H9 (cell line): ENCODE measurements at regions not wholly inside any gene's neighbourhood (a gene's known extent, or its start where the extent isn't known, plus 50 kb on each side); places are given as distances from the start of the nearest gene placed in this dataset.

ENCODE experiments used
- DNase-seq: peaks from one replicate; pipeline ENCODE4 v3.0.0-alpha.2; 2017
- H2AFZ ChIP-seq: one replicate; pipeline ENCODE4 v1.6.1; 2013; ENCODE audit warnings: mild to moderate bottlenecking, low read length, control low read depth, moderate library complexity
- H2AK5ac ChIP-seq: 2 replicates; pipeline ENCODE4 v1.6.1; 2013; ENCODE audit warnings: low read length, control low read depth, mixed read lengths; ENCODE audit not compliant: insufficient read length
- H2BK120ac ChIP-seq: one replicate; pipeline ENCODE4 v1.6.1; 2013; ENCODE audit warnings: low read depth, mild to moderate bottlenecking, low read length, control low read depth, inconsistent platforms; ENCODE audit not compliant: poor library complexity, severe bottlenecking
- H2BK12ac ChIP-seq: 2 replicates; pipeline ENCODE4 v1.6.1; 2013; ENCODE audit warnings: low read length, control low read depth, mixed read lengths, low read depth; ENCODE audit not compliant: insufficient read length
- H2BK15ac ChIP-seq: 2 replicates; pipeline ENCODE4 v1.6.1; 2013; ENCODE audit warnings: low read depth, low read length, control low read depth
- H2BK20ac ChIP-seq: one replicate; pipeline ENCODE4 v1.6.1; 2013; ENCODE audit warnings: low read depth, mild to moderate bottlenecking, low read length, control low read depth, inconsistent platforms; ENCODE audit not compliant: poor library complexity, severe bottlenecking
- H2BK5ac ChIP-seq: 2 replicates; pipeline ENCODE4 v1.6.1; 2013; ENCODE audit warnings: low read length, control low read depth, mixed read lengths; ENCODE audit not compliant: insufficient read length
- H3K14ac ChIP-seq: 2 replicates; pipeline ENCODE4 v1.6.1; 2013; ENCODE audit warnings: low read length, control low read depth; ENCODE audit not compliant: insufficient read depth
- H3K18ac ChIP-seq: 2 replicates; pipeline ENCODE4 v1.6.1; 2013; ENCODE audit warnings: low read depth, mild to moderate bottlenecking, mixed read lengths, low read length, control low read depth; ENCODE audit not compliant: insufficient read length
- H3K23ac ChIP-seq: 2 replicates; pipeline ENCODE4 v1.6.1; 2013; ENCODE audit warnings: low read length, control low read depth, mixed read lengths, low read depth; ENCODE audit not compliant: insufficient read length
- H3K23me2 ChIP-seq: 2 replicates; pipeline ENCODE4 v1.6.1; 2013; ENCODE audit warnings: low read depth, mild to moderate bottlenecking, mixed read lengths, low read length, control low read depth; ENCODE audit not compliant: insufficient read length, poor library complexity, severe bottlenecking
- H3K27ac ChIP-seq: 2 replicates; pipeline ENCODE4 v1.5.1; 2013; ENCODE audit warnings: low read length, control low read depth, mixed read lengths, low read depth; ENCODE audit not compliant: insufficient read length
- H3K27me3 ChIP-seq: 2 replicates; pipeline ENCODE4 v1.6.1; 2013; ENCODE audit warnings: low read length, control low read depth, inconsistent platforms; ENCODE audit not compliant: insufficient read depth
- H3K4ac ChIP-seq: 2 replicates; pipeline ENCODE4 v1.6.1; 2013; ENCODE audit warnings: low read depth, mild to moderate bottlenecking, control low read depth, inconsistent platforms, low read length, moderate library complexity
- H3K4me1 ChIP-seq: 2 replicates; pipeline ENCODE4 v1.6.1; 2013; ENCODE audit warnings: low read length, control low read depth, inconsistent platforms; ENCODE audit not compliant: insufficient read depth
- H3K4me2 ChIP-seq: 2 replicates; pipeline ENCODE4 v1.6.1; 2013; ENCODE audit warnings: low read length, control low read depth, mixed read lengths; ENCODE audit not compliant: insufficient read length, insufficient read depth
- H3K56ac ChIP-seq: 2 replicates; pipeline ENCODE4 v1.6.1; 2013; ENCODE audit warnings: low read depth, mild to moderate bottlenecking, mixed read lengths, low read length, control low read depth; ENCODE audit not compliant: insufficient read length
- H3K79me1 ChIP-seq: 2 replicates; pipeline ENCODE4 v1.6.1; 2013; ENCODE audit warnings: low read depth, mild to moderate bottlenecking, moderate library complexity, low read length, control low read depth, inconsistent platforms; ENCODE audit not compliant: insufficient read depth, poor library complexity, severe bottlenecking
- H3K79me2 ChIP-seq: 2 replicates; pipeline ENCODE4 v1.6.1; 2013; ENCODE audit warnings: low read length, control low read depth, inconsistent platforms; ENCODE audit not compliant: insufficient read depth
- H3K9ac ChIP-seq: 2 replicates; pipeline ENCODE4 v1.6.1; 2013; ENCODE audit warnings: low read length, control low read depth, mixed read lengths; ENCODE audit not compliant: insufficient read length; ENCODE audit errors: extremely low read depth
- H3K9me3 ChIP-seq: one replicate; pipeline ENCODE4 v1.6.1; 2013; ENCODE audit warnings: low read depth, low read length, inconsistent platforms; ENCODE audit not compliant: control insufficient read depth
- H3T11ph ChIP-seq: one replicate; pipeline ENCODE4 v1.6.1; 2013; ENCODE audit warnings: mild to moderate bottlenecking, low read length, control low read depth, inconsistent platforms
- H4K20me1 ChIP-seq: one replicate; pipeline ENCODE4 v1.6.1; 2013; ENCODE audit not compliant: control insufficient read depth, insufficient read length, insufficient read depth
- H4K5ac ChIP-seq: 2 replicates; pipeline ENCODE4 v1.6.1; 2013; ENCODE audit warnings: low read depth, mild to moderate bottlenecking, mixed read lengths, low read length, control low read depth; ENCODE audit not compliant: insufficient read length
- H4K8ac ChIP-seq: replicated peaks from 2 replicates; pipeline ENCODE4 v1.6.1; 2013; ENCODE audit warnings: low read length, control low read depth, mixed read lengths, low read depth; ENCODE audit not compliant: insufficient read length
- H4K91ac ChIP-seq: 2 replicates; pipeline ENCODE4 v1.6.1; 2013; ENCODE audit warnings: low read depth, mild to moderate bottlenecking, moderate library complexity, mixed read lengths, low read length, control low read depth; ENCODE audit not compliant: insufficient read length
- H3K27ac Mint-ChIP-seq, 3 experiments: 2 replicates in 2 of 3; 3 replicates in 1 of 3; pipeline ENCODE4 v1.8.0; 2020 to 2021; ENCODE audit warnings: mixed read lengths in 3 of 3, mild to moderate bottlenecking in 1 of 3, moderate library complexity in 1 of 3
- H3K27me3 Mint-ChIP-seq: 2 replicates; pipeline ENCODE4 v1.8.0; 2021; ENCODE audit warnings: low read depth, mild to moderate bottlenecking, moderate library complexity, mixed read lengths
- H3K36me3 Mint-ChIP-seq, 3 experiments: 2 replicates in 2 of 3; 3 replicates in 1 of 3; pipeline ENCODE4 v1.8.0; 2020 to 2021; ENCODE audit warnings: low read depth in 3 of 3, mixed read lengths in 3 of 3; ENCODE audit not compliant: insufficient read depth in 1 of 3
- H3K4me1 Mint-ChIP-seq, 2 experiments: 2 replicates each; pipeline ENCODE4 v1.8.0; 2020; ENCODE audit warnings: mixed read lengths in 2 of 2
- H3K4me3 Mint-ChIP-seq, 2 experiments: 2 replicates in 1 of 2; 3 replicates in 1 of 2; pipeline ENCODE4 v1.8.0; 2020 to 2021; ENCODE audit warnings: mild to moderate bottlenecking in 2 of 2, mixed read lengths in 2 of 2, moderate library complexity in 1 of 2
- H3K9me3 Mint-ChIP-seq, 2 experiments: 2 replicates in 1 of 2; 3 replicates in 1 of 2; pipeline ENCODE4 v1.8.0; 2020; ENCODE audit warnings: mild to moderate bottlenecking in 2 of 2, mixed read lengths in 2 of 2, moderate library complexity in 1 of 2
- CTCF ChIP-seq: fragments of 200-600 bp; sonication (generic); conservative IDR thresholded peaks from 3 replicates; pipeline ENCODE4 v1.8.0; 2021; ENCODE audit warnings: antibody characterized with exemption, mild to moderate bottlenecking
- WGBS: extraction: QIAGEN DNeasy Blood & Tissue Kit; methylation state at CpG from one replicate; pipeline ENCODE4 v1.1.7; 2013; ENCODE audit warnings: missing lambda C conversion rate, low lambda C conversion rate, mixed read lengths; ENCODE audit not compliant: insufficient read length; ENCODE audit errors: extremely low coverage; 5-methylcytosine and 5-hydroxymethylcytosine counted together

GRCh38 chr3:28841441-28841840 lies 439.4 kb upstream of the RBMS3 start:
- H3K27me3 ChIP-seq: no peaks in the 10 kb centered on the region
- H3K79me1 ChIP-seq: no peaks in the 10 kb centered on the region
- no peak overlapping the region for H2BK15ac ChIP-seq
- H3K4me1 ChIP-seq: no peaks in the 10 kb centered on the region; the same call in 1 of the 2 replicates
- no peak overlapping the region for H3K4me3 Mint-ChIP-seq
- H3K9me3 ChIP-seq: no peaks in the 10 kb centered on the region
- H3K9ac ChIP-seq: no peak overlapping the region
- peaks cover 2% of the 10 kb centered on the region for H3K27me3 Mint-ChIP-seq
- H3K36me3 Mint-ChIP-seq: no peaks in the 10 kb centered on the region
- H3K79me2 ChIP-seq: no peaks in the 10 kb centered on the region
- H2BK5ac ChIP-seq: no peak overlapping the region
- no peak overlapping the region for H2AK5ac ChIP-seq
- H2BK12ac ChIP-seq: no peak overlapping the region
- H3K23ac ChIP-seq: no peak overlapping the region
- WGBS: no CpG with 5 or more reads among the region's 2 CpGs
- H3K4me1 Mint-ChIP-seq: peaks cover 14 to 16% of the 10 kb centered on the region in 2 experiments
- H4K20me1 ChIP-seq: no peaks in the 10 kb centered on the region
- no peak overlapping the region for H2BK20ac ChIP-seq
- no peak overlapping the region for H4K8ac ChIP-seq
- no peak overlapping the region for H2AFZ ChIP-seq
- H3K56ac ChIP-seq: no peak overlapping the region
- H4K91ac ChIP-seq: no peak overlapping the region
- no peak overlapping the region for H3K27ac Mint-ChIP-seq
- H3K4ac ChIP-seq: no peak overlapping the region
- no peak for DNase-seq
- no peak overlapping the region for H3K27ac ChIP-seq
- TF ChIP-seq CTCF: no peak
- no peak overlapping the region for H3K14ac ChIP-seq
- H3T11ph ChIP-seq: no peak overlapping the region
- H3K4me2 ChIP-seq: no peak overlapping the region
- H3K18ac ChIP-seq: no peak overlapping the region
- no peaks in the 10 kb centered on the region for H3K23me2 ChIP-seq
- no peaks in the 10 kb centered on the region for H3K9me3 Mint-ChIP-seq
- no peak overlapping the region for H2BK120ac ChIP-seq
- no peak overlapping the region for H4K5ac ChIP-seq
